ENCODE measurements at regions not wholly inside any gene's neighbourhood (a gene's known extent, or its start where the extent isn't known, plus 50 kb on each side); places are given as distances from the start of the nearest gene placed in this dataset.
"Not testable (repeated sequence)": the region's sequence is repeated elsewhere in the genome, so short reads cannot be mapped to it uniquely, and the experiment has no call there.

DNA sequence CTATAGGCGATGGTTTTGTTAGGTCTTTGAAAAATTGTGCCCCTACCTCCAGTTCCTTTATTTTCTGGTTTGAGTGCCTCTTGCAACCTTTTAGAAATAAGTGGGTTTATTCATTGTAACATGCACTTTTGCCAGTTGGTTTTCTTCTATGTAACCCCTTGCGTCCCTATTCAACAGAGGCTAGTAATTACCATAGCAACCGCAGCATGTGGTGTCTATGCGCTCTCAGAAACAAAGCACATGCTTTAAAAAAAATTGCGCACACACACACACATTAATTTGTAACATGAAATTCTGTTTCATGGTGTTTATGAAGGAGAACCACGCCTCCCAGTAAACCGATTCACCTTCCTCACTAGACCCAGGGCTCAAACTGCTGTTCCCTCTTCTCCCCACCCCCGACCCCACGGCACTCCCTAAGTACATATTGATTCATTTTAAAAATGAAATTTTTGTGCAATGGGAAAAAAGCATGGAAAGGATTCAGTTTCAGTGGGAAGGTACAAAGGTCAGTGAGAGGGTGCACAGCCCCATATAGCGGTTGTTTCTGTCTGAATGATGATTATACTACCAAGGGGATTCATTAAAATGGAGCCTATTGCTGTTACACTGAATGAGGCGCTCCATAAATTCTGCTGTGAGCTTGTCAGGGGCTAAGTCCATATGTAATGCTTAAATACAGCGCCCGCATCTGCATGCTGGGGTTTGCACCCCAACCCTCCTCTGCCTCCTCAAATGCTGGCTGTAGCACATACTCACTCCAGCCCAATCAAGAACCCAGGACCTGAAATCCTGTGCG lies 206.9 kb downstream of the ICOS start:
- no peak for DNase-seq

DNA sequence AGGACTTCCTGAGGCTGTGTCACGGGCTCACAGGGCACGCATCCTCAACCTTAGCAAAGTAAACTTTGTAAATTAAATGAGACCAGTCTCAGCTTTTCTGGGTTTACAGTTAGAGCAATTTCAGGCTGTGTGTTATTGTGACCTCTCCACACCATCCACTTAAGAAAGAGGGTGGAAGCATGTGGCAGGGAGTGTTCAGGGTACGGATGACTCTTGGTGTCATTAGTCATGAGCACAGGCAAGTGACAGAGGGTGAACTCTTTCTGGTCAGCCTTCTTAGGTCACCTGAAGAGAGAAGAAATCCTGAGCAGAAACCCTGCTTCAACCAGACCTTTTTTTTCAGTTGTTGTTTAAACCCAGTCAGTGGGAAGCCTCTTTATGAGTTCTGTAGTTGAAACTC lies 207.9 kb downstream of the ICOS start:
- DNase-seq = no peak

DNA sequence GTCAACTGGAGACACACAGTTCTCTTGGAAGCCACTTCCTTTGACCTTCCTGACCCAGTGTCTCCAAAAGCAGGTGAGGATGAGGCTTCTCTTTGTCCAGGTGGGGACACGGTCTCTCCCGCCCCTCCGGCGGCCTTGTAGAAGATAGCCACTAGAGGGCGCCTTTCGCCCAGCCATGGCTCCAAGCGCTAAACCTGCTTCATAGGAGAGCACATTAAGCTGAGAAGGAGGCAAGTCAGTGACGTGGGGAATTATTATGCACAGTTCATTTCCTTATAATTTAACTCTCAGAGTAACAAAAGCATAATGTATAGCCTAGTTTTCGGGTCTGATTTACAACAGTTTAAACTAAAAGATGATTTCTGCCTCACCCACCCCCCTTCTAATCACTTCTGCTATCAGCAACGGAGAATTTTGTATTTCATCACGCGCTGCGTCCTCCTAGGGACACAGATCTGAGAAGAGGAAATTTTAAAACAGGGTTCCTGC lies 208.7 kb downstream of the ICOS start:
- DNase-seq = peak; percentile 66 to 89 (median 82)

DNA sequence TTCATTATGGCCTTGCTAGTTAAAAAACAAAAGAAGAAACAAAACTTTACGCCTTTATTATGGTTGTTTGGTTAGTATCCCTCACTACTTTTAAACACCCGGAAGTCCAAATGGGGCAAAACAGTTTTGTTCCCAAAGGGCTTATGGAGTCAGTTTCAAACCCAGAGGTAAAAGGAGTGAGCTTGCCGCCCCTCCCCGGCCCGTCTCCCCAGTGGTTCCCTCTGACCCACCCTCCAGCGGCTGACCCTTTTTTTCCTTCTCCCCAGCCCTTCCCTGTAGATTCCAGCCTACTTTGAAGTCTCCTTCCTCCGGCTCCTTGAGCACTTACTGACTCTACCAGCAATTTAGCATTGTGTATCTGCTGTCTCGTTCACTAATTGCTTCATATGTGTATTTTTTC lies 209.2 kb downstream of the ICOS start:
- no peak for DNase-seq

DNA sequence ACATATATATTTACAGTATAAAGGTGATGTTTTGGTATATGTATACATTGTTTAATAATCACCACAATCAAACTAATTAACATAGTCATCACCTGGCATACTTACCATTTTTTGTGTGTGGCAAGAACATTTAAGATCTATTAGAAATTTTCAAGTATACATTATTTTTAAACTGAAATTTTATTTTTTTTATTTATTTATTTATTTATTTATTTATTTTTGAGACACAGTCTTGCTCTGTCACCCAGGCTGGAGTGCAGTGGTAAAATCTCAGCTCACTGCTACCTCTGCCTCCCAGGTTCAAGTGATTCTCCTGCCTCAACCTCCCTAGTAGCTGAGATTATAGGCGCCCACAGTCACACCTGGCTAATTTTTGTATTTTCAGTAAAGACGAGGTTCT lies 210.5 kb downstream of the ICOS start:
- DNase-seq = not testable (repeated sequence)

DNA sequence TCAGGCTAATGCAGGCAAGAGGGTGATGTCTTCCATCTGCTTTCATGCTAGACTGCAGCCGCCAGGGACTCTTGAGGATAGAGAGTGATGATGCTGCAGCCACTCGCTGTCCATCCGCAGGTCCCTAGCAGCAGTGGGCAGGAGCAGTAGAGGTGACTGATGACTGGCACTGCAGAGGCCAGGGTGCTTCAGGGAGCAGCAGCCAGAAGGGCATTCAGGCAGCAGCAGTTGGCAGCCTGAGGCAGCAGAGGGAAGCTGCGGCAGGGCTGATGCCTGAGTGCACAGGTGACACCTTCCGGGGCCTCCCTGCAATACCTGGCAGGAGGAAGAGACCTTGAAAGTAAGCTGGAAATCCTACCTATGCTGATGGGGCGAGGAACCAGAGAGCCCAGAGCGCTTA lies 214.2 kb downstream of the ICOS start:
- DNase-seq = no peak

DNA sequence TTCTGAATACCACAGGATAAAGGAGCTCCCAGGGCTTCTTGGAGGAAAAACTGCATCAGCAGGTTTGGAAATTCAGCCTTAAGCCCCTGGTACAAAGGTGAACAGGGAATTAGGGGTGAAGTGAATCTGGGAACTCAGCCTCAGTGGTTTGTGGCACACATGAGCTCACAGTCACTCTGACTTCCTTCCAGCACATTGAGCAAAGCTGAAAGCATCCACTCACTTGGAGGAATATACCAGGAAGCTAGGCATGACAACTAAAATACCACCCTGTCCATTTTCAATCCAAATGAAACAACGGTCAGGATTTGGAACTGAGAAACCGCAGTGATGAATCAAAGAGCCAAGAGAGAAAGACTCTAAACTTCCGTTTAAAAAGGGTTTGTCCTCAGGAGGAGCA lies 216.1 kb downstream of the ICOS start:
- no peak for DNase-seq

DNA sequence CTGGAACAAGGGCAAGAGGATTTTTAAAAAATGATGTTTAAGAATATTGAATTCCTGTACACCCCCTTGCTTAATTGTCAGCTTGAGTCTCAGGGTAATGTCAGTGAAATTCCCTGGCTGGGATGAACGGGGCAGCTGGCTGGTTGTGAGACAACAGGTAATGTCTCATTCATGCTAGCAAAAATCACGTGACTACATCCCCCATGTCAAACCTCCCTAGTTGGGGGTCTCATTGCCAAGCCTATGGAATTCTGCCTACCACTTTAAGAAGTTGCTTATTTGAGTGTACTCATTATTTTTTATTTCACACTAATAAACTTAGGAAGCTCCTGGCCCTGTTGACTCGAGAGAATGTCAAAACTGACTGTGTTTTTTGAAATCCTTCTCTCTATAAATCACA lies 218.3 kb downstream of the ICOS start:
- DNase-seq = no peak

DNA sequence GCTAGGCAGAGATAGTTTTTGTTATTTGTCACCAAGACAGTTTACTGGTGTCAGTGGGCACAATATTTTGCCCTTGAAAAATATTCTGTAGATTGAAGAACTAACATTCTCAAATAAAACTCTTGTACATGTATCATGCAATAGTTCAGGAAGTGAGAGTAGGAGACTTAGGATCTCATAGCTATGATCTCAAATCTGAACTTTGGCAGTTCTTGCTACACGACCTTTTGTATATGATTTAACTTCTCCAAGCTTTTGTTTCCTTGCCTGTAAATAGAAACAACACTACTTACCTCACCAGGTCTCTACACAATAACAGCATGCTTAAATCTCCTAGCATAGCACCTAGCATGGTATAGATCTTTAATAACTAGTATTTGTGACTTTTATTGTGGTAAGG lies 219.9 kb downstream of the ICOS start:
- DNase-seq = no peak

DNA sequence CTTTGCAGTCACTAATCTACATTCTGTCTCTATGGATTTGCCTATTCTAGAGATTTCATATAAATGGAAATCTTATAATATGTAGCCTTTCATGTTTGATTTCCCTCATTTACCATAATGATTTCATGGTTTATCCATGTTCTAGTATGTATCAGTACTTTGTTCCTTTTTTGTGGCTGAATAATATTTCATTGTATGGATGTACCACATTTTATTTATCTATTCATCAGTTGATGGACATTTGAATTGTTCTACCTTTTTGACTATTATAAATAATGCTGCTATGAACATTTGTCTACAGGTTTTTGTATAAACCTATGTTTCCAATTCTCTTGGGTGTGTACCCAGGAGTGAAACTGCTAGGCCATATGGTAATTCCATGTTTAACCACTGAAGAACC lies 221.1 kb downstream of the ICOS start:
- no peak for DNase-seq

DNA sequence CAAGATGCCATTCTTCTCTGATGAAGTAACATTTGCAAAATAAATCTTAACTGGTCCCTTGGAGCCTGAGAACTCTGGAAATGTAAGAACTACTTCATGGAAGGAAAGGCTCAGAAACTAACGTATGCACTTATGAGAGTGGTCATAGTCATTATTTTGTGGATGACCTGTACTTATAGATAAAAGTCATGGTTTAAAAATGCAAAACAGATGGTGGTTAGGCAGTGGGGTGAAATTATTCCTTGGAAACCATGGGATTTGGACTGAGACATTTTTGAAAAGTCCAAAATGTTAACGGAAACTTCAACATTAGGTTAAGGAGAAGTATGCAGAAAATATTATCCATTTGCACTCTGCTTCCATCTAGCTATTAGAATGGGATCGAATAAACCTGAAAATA lies 223.0 kb downstream of the ICOS start:
- peak in 2 of 3 donors; percentile 33 to 53 for DNase-seq

DNA sequence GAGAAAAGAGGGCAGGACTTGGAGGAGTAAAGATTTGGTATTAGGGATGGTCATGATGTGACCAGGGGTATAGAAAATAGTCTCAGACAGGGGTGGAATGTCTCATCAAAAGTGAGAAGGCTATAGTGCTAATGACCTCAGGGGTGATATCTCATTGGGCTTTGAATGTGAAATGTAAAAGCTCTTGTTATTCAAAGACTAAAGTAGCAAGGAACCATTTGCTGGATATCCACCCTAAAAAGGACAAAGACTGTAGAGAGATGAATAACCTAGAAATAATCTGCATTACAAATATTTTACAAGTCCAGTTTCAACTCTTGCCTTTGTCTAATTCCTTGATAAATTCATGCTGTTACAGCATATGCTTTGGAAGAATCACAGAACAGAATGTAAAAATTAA lies 224.4 kb downstream of the ICOS start:
- DNase-seq = no peak

DNA sequence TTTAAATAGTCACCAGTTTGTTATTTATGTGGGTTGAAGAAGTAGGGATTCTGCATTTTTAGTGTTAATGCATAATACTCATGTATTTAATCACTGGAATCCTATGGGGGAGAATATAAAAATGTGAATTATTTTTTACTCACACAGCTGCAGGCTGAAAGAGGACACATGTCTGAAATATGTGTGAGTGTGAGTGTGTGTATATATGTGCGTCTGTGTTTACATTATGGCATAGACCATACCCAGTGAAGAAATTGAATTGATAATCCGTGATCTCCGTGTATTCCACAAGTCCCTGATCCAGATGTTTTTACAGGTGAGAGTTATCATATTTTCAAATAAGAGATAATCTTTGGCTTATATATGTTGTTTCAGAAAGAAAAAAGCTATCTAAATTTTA lies 225.3 kb downstream of the ICOS start:
- no peak for DNase-seq

DNA sequence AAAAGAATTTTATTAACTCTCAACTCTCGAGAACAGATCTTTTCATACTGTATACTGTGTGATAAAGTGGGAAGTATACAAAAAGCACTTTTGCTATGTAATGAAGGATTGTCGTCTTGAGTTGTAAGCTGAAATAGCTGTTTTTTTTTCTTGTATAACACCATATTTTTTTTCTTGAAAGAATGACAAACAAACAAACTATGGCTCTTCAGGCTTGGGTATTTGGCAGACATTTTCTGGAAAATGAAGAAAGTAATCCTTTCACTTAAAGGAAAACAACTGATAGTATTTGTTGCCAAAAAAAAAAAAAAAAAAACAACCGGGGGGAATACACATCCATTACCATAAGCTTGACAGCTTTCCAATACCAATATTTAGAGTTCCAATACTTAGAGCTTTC lies 230.4 kb downstream of the ICOS start:
- DNase-seq = no peak

DNA sequence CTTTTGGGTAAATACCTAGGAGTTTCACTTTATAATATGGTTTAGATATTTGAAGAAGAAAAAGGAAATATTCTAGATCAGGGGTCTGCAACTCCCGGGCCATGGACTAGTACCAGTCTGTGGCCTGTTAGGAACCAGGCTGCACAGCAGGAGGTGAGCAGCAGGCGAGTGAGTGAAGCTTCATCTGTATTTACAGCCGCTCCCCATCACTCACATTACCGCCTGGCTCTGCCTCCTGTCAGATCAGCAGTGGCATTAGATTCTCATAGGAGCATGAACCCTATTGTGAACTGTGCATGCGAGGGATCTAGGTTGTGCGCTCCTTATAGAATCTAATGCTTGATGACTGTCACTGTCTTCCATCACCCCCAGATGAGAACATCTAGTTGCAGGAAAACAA lies 231.1 kb downstream of the ICOS start:
- DNase-seq = not testable (repeated sequence)

DNA sequence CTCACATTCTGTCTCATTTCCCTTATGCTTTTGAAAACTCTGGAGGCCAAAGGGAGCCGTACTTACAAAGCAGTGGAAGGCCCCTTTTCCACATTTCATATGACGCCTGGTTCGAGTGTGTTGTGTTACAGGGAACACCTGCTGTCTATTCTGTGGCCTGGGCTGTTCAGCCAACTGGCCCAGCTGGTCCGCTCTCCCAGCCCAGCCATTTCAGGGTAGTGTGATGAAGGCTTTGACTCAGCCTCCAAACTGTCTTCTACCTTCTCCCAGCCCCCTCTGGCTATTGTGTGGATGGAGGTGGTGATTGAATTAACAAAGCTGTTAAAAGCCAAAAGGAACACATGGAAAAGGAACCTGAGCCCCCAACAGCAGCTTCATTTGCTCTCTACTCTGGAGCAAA lies 233.8 kb downstream of the ICOS start:
- DNase-seq = no peak

DNA sequence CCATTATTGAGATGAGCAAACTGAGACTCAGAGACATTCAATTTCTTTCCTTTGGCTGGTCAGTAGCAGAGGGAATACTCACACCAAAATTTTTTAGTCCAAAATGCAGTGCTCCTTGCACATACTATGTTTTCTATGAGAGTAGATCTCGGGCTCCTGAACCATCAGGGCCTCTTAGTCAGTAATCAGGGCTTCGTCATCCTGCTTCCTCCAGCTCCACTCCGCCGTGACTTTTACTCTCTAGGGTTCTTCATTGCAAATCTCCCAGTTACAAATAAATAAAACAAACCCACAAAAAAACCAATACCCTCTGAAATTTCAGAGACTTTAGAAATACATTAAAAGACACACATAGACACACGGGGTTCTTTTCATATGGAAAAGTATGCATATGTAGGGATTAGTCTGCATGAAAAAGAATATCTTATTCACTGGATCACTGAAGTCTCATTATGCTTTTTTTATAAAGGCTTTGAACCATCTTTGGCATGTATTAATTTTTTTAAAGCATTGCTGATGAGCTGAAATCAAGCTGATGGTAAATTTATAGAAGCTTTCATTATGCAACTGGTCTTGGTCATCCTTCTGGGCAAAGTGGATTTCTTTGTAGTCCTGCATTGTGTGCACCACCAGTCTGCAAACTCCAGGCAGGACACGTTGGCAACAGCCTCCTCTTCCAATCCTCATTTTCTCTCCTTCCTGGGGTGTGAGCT lies 235.0 kb downstream of the ICOS start:
- no peak for DNase-seq

DNA sequence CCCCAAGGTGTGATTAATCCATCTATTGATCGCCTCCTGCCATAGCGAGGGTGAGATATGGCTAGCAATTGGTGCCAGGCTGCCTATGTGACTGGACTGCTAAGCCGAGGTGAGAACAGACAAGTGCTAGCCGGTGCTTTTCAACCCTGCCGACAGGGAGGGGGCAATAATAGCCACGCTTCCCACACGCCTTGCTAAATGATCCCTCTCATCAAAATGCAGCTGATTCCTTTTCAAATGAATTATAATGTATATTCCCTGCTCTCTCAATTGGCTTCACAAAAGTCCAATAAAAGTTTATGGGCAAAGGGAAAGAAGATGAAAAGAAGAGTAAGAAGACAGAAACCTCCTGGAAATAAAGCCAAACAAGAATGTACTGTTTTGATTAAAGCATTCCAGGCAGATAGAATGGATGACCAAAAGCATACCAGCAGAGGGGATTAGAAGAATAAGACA lies 235.6 kb downstream of the ICOS start:
- no peak for DNase-seq

DNA sequence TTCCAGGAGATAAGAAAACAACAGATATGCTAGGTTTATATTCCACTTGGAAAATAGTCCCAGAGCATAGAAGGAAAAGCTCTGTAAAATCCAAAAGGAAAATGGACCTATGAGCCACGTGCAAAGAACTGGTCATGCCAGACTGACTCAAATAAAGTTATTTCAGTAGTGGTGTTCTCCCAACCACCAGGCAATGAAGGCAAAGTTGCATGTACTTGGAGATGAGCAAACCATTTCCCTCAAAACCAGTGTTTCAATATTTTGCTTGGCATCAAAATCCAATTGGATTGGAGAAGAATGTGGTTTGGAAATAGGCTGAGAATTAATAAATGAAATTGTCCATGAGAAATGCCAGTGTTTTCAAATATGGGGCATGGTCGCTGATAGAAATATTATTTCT lies 237.5 kb downstream of the ICOS start:
- DNase-seq = no peak

DNA sequence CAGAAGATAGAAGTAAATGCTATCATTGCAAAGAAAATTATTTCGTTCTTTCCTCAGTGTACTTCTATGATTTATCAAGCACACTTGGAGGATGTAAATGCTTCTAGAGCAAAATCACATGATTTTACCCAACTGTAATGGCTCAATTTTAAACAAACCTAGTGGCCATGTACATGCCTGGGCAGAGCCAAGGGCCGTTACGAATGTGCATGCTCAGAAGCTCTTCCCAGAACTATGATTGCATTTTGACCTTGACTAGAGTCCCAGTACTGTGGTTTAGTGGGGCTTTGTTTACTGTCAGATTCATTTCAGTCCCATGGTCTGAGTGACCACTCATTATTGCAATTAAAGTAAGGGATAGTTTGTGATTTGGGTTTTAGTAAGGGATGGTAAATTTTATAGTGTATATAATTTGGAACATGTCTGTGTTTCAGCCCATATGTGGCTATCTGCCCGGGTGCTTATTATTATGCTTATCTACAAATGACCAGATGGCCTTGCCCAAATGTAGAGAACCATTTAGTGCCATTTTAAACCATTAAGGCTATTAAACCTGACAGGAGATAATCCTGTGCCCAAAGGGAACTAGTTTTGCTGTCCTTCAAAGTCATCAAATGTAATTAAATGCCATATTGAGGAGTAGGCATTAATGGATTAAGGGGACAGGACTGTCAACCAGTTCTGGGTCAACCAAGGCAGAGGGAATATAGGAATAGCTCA lies 239.1 kb downstream of the ICOS start:
- DNase-seq = no peak

DNA sequence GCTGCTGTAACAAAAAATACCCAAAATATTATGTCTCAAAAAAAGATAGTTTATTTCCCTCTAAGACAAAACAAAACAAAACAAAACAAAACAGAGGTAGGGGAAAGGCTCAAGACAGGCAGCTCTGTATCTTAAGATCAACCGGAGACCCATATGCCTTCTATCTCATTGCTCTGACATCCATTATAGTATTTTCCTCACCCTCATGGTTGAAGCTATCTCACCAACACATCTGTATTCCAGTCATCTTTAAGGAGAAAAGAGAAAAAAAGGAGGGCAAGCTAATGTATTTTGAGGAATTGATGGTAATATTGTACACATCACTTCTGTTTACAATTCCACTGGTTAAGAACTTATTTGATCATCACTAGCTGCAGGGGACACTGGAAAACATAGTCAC lies 239.7 kb downstream of the ICOS start:
- DNase-seq = no peak

DNA sequence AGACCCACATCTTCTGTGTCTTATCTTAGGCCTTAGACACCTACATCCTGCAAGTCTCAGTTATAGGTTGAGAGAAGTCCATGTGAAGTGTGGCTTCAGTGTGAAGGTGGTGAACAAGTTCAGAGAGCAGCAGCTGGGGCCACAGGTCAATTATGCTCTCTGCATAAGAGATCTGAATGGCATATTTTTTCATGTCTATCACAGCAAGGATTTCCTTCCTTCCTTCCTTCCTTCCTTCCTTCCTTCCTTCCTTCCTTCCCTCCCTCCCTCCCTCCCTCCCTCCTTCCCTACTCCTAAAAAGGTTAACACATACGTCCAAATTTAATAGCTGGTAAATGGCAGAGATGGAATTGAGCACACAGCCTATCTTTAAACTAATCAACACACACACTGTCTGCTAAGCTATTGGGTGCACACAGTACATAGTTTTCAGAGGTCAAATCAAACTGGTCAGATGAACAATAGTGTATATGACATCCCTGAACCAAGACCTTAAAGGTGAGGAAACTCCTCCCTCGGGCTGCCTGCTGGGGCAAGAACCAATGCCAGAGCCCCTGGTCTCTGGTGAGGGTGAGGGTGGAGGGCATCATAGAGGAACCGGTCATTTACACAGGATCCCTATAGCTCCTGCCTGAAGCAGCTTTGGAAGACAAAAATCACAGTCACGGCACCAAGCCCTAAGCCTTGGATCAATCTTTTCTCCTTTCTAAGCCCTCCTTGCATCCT lies 240.9 kb downstream of the ICOS start:
- no peak for DNase-seq

Data from muscle of back (tissue), 3 donors.